ENCODE measurements at regions not wholly inside any gene's neighbourhood (a gene's known extent, or its start where the extent isn't known, plus 50 kb on each side); places are given as distances from the start of the nearest gene placed in this dataset.

DNA sequence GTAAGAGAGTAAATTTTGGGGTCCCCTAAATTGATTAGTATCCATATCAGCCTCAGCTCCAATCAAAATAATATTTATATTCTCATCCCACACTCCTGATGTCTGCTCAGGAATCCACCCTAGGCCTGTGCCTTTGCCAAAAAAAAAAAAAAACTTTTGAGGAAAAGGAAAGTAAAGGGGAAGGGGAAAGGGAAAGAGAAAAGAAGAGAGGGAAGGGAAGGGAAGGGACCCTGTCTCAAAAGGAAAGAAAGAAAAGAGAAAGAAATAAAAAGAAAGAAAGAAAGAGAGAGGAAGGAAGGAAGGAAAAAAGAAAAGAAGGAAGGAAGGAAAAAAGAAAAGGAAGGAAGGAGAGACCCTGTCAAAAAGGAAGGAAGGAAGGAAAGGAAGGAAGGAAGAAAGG, 91.8 kb upstream of the CACNA1A start:
- TF ChIP-seq POLR2A (IDR thresholded peaks at IDR 0.05; ENCODE audit: low read depth, low read length) = no peak
- TF ChIP-seq, protein P1, sequence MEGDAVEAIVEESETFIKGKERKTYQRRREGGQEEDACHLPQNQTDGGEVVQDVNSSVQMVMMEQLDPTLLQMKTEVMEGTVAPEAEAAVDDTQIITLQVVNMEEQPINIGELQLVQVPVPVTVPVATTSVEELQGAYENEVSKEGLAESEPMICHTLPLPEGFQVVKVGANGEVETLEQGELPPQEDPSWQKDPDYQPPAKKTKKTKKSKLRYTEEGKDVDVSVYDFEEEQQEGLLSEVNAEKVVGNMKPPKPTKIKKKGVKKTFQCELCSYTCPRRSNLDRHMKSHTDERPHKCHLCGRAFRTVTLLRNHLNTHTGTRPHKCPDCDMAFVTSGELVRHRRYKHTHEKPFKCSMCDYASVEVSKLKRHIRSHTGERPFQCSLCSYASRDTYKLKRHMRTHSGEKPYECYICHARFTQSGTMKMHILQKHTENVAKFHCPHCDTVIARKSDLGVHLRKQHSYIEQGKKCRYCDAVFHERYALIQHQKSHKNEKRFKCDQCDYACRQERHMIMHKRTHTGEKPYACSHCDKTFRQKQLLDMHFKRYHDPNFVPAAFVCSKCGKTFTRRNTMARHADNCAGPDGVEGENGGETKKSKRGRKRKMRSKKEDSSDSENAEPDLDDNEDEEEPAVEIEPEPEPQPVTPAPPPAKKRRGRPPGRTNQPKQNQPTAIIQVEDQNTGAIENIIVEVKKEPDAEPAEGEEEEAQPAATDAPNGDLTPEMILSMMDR (IDR thresholded peaks at IDR 0.05; ENCODE audit: extremely low read depth in 1 of 2, insufficient read depth in 1 of 2, low read depth in 1 of 2, low read length in 2 of 2) = no peak
- no peak for TF ChIP-seq MYC (IDR thresholded peaks at IDR 0.05; ENCODE audit: low read depth, low read length)
- no peak for TF ChIP-seq GATA2 (IDR thresholded peaks at IDR 0.05; ENCODE audit: insufficient read depth, insufficient read length, low read depth, low read length)
- TF ChIP-seq, protein P2, sequence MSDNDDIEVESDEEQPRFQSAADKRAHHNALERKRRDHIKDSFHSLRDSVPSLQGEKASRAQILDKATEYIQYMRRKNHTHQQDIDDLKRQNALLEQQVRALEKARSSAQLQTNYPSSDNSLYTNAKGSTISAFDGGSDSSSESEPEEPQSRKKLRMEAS (IDR thresholded peaks at IDR 0.05; ENCODE audit: insufficient read depth, insufficient read length) = no peak
- no peak for TF ChIP-seq EZH2 (IDR thresholded peaks at IDR 0.05; ENCODE audit: borderline replicate concordance, low read depth, low read length, severe bottlenecking)
